HG03571 (cell line): ENCODE measurements at regions not wholly inside any gene's neighbourhood (a gene's known extent, or its start where the extent isn't known, plus 50 kb on each side); places are given as distances from the start of the nearest gene placed in this dataset.

Experiments used
- ATAC-seq: cut with Tn5 transposase; IDR thresholded peaks from one replicate; pipeline ENCODE4 v1.9.1; 2021; ENCODE audit not compliant: unreplicated experiment

DNA sequence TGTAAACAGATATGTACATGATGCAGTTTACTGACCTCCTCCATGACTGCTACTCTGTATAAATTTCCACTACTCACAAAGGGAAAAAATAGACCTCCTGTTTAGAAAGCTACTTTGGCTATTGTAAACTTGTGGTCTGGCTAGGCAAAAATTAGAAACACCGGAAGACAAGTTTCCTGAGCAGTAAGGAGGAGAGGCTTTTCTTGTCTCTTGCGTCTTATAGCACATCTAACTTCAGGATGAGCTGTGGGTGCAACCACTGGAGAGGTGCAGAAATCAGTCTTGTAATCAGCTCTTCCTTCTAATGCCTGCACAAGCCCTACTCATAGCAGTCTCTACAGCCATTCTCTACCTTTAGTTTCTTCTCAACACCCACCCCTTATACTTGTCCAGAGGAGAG, 296.5 kb upstream of the SLC35B3 start:
- ATAC-seq: no peak

DNA sequence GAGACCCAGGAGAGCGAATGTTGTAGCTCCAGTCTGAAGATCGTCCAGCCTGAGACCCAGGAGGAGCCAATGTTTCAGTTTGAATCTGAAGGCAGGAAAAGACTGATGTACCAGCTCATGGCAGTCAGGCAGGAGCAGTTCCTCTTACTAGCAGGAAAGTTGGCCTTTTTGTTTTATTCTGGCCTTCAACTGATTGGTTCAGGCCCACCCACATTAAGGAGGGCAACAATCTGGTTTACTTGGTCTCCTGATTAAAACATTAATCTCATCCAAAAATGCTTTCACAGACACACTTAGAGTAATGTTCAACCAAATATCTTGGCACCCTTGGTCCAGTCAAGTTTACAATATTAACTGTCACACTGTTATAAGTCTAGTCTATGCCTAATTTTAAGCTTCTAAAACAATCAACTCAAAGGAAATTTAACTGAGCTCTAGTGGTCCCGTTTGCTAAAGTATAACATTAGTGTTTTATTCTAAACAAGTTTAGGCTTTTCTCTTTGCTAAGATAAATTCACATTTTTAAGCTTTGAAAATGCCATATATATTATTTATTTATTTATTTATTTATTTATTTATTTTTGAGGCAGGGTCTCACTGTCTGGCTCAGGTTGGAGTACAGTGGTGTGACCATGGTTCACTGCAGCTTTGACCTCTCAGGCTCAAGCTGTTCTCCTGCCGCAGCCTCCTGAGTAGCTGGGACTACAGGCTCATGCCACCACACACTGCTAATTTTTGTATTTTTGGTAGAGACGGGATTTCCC, 275.5 kb upstream of the SLC35B3 start:
- ATAC-seq: no peak

DNA sequence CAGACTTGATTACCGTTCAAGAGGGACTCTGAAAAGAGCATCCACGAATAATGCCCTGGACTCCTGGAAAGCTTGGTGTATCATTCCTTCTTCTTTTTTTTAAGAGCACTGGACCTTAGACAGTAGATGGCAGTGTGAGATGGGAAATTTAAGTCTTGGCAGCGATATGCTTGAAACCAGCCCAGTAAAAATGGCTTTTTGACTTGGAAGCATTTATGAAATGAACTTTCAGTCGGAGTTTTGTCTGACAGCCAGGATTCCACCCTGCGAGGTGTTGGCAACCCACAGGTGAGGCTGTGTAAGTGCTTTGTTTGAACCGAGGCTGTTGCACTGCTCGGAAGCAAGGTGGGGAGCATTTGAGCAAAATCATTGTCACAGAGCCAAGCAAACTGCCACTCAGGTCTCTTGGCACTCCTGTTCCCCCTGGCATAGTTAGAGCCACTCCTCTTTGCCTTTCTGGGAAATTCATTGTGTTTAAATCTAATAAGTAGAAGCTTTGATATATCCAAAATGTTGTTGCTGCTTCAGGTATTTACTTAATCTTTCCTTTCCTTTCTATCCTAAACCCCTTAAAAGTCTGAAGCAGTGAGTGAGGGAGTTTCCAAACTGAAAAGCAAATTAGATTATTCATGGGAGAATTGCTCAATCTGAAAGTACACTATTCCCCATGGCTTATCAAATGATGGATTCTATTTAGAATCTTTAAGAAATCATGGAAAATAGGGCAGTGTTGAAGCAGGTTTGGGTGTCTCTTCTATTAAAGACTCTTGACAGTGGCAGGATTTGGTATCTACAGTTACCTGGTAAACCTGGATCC, 272.8 kb upstream of the SLC35B3 start:
- no peak for ATAC-seq

DNA sequence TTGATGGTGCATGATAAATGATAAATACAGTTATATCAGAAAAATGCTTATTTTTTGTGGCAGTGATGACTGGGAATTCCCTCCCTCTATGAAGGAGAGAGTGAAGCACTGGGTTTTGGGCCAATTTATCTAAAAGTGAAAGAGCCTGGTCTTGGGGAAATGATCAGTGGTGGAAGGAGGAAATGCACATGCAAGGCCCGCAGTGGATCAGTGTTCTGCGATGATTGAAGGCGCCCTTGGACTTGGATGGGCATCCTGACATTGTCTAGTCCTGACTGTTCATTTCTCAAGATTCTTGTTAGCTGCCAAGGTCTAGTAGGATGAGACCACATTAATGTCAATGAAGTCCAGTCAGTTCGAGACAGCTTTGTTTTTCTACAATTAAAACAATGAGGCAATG, 272.0 kb upstream of the SLC35B3 start:
- ATAC-seq: no peak

DNA sequence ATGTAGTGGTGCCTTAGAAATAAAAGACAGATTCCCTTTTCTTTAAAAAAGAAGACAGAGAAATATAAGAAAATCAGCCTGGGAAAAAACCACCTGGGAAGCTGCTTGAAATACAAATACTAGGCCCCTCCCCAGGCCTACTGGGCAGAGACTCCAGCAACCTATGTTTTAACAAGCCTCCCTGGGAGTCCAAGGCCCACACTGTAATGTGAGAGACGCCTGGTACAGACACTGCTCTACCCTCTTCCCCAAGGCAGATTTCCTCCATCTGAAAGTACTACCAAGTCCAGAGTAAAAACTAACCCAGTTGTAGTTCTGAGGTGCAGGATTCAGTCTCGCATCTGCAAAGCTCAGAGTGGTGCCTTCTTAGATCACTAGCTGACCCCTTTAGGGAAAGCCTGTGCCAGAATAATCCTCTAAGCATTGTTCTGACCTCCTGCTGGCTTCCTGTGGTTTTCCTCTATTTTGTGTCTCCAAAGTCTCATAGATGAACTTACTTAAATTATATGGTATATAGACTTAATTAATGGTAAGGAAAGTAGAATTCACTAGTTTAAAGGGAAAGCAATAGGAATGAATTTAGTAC, 270.2 kb upstream of the SLC35B3 start:
- no peak for ATAC-seq

DNA sequence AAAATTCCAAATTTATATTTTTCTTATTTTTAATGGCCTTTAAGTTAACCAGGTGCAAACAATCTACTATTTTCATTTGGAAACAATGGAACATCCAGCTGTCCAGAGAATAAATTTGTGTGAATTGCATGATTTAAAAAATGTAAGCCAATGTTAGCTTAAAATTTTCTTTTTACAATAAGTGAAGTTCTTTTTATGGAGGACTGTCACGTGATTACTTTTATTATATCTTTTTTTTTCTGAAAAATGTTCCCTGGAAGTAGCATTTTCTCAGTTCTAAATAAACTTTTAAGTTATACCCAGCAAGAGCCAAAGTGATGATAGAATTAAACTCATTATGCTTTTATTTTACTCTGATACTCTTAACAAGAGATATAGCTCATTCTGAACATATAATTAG, 267.7 kb upstream of the SLC35B3 start:
- no peak for ATAC-seq

DNA sequence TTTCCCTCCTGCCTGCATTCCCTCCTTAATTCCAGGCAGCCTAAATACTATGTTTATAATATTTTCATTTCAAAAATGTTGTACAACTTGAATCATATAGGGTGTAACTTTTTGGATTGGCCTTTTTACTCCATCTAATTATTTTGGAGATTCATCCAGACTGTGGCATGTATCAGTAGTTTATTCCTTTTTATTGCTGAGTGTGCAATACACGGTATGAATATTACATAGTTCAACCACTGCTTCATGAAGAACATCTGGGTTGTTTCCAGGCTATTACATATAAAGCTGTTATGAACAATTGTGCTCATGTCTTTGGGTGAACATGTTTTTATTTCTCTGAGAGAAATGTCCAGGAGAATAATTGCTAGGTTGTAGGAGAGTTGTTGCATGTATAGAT, 253.5 kb upstream of the SLC35B3 start:
- no peak for ATAC-seq

DNA sequence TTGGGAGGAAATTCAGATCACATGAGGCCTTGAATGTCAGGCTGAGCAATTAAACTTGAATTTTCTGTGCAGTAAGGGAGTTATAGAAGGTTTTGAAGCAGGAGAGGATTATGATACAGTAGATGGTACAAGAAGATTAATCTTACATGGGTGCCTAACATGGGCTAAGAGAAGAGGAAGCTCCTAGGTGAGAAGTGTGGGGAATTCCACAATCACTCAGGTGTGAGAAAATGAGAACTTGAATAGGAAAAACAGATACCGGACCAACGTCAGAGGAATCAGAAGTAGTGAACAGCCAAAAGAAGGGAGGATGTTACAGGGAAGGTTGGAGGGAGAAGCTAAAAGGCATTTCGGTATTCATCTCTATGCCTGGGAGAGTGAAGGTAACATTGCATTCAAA, 250.7 kb upstream of the SLC35B3 start:
- no peak for ATAC-seq

DNA sequence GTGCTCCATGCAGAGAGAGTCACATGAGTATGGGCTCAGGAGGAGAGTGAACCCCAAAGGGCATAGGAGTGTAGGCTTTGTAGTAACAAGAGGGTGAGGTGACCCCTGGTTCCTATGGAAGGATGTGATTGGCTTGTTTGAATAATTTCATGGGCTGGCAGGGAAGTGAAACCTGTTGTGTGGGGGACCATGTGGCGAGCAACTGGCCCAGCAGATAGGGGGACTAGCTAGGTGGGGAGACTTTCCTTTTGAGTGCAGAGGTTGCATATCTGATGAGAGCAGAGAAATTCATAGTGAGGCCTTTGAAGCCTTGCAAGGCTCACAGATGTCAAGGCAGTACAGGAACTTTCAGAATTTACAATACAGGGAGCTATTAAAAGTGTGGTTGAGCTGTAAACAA, 247.9 kb upstream of the SLC35B3 start:
- ATAC-seq: no peak

DNA sequence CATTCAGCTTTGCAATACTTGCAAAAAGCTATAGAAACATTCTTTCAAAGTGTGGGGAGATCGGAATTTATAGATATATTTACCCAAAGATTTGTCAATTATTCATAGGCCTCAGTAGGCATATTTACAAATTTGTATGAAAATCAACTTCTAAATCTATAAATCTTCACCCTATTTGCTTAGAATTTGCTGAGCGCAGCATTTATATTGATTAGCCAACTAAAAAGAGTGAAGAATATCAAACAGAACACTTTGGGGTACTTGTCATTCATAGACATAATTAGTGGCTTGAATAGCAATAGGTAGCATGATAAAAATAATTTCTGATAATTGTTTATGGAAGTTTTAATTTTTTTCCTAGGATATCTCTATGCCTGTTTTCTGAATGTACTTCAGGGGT, 244.5 kb upstream of the SLC35B3 start:
- no peak for ATAC-seq

DNA sequence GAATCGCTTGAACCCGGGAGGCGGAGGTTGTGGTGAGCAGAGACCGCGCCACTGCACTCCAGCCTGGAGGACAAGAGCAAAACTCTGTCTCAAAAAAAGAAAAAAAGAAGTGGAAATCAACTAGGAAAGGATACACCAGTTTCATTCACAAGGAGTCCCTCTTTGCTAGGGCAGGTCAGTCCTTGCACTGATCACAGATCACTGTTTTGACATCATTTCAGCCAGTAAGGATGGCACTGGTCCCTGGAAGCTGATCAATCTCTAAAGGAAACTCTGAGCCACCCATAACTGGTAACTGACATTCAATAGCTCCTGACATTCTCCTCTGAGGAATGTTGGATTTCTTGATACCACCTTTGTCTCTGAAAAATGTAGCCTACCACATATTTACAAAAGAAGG, 243.1 kb upstream of the SLC35B3 start:
- ATAC-seq: no peak

DNA sequence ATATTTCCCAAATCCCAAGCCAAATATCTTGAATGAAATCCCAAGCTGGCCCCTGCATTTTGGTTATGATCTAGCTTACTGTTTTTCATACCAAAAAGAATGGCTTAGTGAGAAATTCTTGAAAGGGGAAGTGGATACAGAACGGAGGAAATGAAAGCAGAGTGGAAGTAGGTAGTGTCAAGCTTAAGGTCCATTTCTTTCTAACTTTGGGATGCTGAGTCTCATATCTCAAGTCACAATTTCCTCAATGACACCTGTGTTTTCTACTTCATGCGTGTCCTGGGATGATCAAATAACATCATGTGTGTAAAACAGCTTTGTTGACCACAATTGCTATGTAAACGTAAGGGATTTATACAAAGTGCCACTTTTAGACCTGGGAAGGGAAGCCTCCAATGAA, 238.8 kb upstream of the SLC35B3 start:
- no peak for ATAC-seq

DNA sequence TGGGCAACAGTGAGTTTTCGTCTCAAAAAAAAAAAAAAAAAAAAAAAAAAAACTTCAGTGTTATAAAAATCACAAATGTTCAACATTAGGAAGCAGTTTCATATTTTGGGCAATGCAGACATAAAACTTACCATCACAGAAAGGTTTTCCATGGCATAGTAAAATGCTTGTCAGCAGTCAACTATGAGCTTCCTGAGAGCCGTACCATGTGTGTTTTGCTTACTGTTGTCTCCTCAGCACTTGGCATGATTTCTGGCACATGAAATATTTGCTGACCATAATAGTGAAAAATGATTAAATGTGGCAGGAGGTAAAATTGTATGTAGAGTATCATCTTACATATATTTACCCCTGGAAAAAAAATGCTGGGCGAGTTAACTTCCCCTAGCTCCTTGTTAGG, 237.5 kb upstream of the SLC35B3 start:
- ATAC-seq: no peak

DNA sequence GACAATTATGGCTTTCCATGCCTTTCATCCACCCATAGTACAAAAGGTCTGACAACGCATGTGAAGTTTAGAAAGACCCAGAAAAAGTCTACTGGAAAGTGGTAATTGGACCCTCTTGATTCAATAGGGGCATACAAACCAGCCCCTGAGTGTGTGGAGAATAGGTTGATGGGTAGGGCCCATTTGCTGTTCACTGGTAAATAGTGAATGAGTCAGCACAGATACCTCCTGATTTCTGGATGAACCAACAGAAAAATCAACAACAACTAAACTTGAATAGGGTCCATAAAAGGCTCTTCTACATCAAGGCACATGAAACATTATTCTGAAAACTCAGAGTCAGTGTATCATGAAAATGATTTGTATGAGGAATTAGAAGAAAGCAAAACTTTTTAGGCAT, 235.4 kb upstream of the SLC35B3 start:
- no peak for ATAC-seq

DNA sequence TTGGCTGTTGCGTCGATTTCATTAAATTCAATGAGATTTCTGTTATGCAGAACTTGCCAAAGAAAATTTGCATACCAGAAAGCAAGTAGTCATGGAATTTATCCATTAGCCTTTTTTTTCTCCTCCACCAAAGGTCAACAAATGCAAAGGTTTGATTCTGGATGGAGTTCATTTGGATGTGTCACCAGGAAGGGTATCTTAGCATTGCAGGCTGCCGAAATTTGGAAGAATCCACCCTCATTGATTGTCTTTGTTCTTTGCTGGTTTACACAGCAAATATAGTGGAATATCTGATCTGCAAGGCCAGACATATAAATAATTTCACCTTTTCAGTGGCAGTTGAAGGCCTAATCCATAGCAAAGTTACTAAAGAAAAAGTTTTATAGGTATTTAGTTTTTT, 229.4 kb upstream of the SLC35B3 start:
- ATAC-seq: no peak

DNA sequence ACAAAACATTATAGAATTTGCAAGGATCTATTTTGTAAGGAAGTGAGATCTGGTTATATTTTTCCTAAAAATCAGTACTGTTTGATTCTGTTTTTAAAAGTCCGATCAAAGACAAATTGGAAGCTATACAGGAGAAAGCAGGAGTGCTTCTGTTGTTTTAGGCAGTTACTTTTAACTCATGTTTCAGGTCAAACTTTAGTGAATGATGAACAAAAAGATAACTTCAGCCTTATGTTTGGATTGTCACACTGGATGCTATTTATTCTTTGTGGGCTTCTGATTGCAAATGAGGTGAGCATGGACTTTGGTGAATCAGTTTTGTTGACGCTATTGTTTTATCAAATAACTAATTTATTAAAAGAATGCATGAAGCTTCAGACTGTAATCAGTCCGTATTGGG, 228.7 kb upstream of the SLC35B3 start:
- ATAC-seq: no peak

DNA sequence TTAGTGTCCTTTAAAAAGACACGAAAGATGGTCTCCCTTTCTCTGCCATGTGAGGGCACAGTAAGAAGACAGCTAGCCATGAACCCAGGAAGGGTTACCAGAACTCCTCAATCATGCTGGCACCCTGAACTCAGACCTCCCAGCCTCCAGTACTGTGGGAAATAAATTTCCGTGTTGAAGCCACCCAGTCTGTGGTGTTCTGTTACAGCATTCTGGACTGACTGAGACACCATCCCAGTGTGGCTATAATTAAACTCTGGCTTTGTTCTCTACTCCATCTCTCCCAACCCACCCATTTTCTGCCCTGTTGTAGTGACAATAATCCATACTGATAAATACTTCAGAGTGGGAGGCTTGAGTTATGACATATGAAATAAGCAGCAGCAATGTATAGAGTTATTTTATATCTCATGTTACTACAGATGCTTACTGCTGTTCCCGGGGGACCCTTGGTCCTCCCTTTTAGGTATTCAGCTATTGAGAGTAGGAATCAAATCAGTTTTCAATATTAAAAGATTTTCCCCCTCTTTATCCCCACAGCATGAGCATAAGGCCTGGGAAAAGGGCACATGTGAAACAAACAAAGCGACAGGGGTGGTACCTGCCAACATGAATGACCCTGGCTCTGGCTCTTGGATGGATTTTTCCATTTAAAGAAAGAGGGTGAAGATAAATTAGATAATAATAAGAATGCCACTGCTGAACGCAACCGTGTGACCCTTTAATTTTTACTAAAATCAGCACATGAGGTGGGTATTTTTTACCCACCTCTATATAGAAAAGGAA, 224.3 kb upstream of the SLC35B3 start:
- no peak for ATAC-seq

DNA sequence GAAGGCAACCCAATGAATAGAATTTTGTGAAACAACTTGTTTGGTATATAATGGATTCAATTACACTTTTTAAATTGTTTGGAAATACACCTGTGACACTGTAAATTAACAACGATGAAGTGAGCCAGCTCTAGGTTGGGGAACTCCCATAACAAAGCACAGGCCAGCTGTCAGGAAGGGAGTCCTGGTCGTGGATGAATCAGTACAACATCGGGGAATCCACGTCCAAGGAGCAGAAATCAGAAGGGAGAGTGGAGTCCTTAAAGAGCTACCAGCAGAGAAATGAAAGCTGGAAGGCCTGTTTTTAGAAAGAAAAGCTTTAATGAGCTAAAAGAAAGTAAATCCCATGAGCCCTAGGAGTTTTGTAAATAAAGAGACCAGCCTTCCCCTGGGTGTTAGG, 223.1 kb upstream of the SLC35B3 start:
- ATAC-seq: no peak

DNA sequence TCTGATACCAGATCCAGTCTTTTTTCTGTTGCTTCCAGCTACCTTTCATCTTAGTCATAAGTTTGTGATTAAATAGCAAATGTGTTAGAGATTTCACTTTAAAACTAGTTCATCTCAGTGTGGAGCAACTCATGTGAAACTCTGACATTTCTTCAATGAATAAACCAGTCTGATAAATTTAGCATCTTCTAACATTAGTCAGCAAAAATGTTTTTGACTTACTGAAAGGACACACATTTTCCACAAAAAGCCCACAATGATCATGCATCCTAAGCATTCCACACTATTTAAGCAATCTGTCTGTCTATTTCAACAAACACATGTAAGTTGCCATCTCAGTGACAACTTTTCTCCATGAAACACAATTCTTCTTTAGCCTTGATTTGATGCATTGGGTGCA, 222.2 kb upstream of the SLC35B3 start:
- ATAC-seq: no peak

DNA sequence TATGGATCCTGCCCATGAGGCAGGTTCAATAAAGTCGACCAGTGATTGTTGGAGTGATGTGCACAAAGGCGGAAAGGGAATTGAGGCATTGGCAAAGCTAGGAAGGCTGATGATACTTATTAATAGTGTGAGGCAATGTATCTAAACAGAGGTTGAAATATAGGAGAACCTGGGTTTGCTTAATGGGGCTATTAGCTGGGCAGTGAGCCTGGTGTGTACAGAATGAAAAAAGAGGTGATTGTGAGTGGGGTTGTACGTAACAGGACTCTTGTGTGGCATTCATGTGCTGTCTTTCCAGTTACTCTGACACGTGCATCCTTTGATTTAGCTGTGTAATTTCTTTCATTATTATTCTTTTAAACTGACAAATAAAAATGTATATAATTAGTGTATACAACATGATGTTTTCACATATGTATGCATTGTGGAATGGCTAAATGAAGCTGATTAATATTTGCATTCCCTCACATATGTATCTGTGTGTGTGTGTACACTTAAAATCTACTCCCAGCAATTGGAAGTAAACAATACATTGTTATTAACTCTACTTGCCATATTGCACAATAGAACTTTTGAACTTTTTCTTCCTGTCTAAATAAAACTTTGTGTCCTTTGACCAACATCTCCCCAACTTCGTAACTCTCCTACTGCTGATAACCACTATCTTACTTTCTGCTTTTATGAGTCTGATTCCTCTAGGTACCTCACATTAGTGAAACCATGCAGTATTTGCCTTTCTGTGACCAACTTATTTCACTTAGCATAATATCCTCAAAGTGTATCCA, 220.5 kb upstream of the SLC35B3 start:
- ATAC-seq: no peak

DNA sequence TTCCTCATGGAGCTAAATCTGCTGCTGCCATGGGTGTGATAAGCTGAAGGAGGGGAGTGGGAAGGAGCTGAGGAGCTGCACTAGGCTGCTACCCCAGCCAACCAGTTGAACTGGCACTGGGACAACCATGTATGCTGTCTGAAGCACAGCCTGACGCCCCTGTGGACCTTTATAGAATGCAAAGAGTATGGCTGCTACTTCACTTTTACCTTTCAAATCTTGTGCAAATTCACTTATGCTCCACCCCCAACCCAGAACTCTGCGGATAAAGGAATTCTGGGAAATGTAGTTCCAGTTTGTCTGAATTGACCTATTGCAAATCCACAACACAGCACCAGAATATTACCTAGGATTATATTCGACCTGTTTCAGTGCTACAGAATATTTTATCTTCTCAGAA, 217.4 kb upstream of the SLC35B3 start:
- no peak for ATAC-seq
